HUES6 (cell line): ENCODE measurements at regions not wholly inside any gene's neighbourhood (a gene's known extent, or its start where the extent isn't known, plus 50 kb on each side); places are given as distances from the start of the nearest gene placed in this dataset.

Experiments used
- H3K27ac ChIP-seq: 2 replicates; pipeline ENCODE4 v1.7.0; 2013; ENCODE audit warnings: low read depth, mild to moderate bottlenecking, low read length, inconsistent platforms
- H3K27me3 ChIP-seq: 2 replicates; pipeline ENCODE4 v1.6.1; 2013; ENCODE audit warnings: low read length; ENCODE audit not compliant: control insufficient read depth, insufficient read depth
- H3K36me3 ChIP-seq: 2 replicates; pipeline ENCODE4 v1.6.1; 2013; ENCODE audit warnings: low read length; ENCODE audit not compliant: control insufficient read depth, insufficient read depth
- H3K4me1 ChIP-seq: 2 replicates; pipeline ENCODE4 v1.6.1; 2013; ENCODE audit warnings: low read length; ENCODE audit not compliant: control insufficient read depth, insufficient read depth
- H3K4me3 ChIP-seq: 2 replicates; pipeline ENCODE4 v1.5.1; 2013; ENCODE audit warnings: low read depth, low read length
- H3K9ac ChIP-seq: one replicate; pipeline ENCODE4 v1.6.1; 2013; ENCODE audit warnings: mild to moderate bottlenecking, low read length
- H3K9me3 ChIP-seq: 2 replicates; pipeline ENCODE4 v1.6.1; 2013; ENCODE audit warnings: low read depth, low read length; ENCODE audit not compliant: control insufficient read depth, insufficient read depth

DNA sequence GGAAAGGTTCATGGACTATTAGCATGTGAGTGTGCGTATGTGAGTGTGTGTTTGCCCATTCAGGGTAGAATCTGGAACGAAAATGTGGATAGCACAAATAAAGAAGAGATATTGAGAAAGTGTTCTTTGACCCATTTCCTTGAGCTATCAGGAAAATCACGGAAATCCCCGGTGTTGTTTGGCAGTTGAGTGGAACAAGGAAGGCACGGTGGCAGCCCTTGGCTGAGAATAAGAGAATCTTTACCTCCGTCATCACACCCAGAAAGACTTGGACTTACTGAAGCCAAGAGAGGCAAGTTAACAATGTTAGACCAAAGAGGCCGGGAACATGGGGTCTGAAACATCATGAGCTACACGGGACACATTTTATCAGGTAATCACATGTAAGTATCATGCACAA, 588.9 kb upstream of the BTBD3 start:
- Histone ChIP-seq H3K4me1 (no peaks in the 10 kb centered on the region), H3K27ac (no peak overlapping the region), H3K27me3 (no peaks in the 10 kb centered on the region), H3K36me3 (no peaks in the 10 kb centered on the region), H3K4me3 (no peak overlapping the region), H3K9ac (no peak overlapping the region), H3K9me3 (no peaks in the 10 kb centered on the region)

DNA sequence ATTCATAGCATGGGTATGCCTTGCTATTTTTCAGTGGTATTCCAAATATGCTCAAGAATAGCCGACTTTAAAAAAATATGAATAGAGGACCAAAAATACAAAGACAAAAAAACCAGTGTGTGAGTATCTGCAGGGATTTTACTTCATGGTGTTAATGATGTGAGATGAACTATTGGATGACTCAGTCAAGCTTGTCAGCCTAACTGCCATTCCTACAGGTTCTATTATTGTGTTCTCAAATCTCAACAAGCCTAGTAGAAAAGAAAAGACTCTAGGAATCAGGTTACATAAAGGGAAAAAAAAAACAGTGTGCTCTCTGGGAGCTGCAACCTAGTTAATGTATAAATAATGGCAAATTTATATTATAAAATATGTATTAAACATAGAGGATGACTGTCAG, 588.4 kb upstream of the BTBD3 start:
- Histone ChIP-seq H3K4me3 (no peak overlapping the region), H3K27ac (no peak overlapping the region), H3K4me1 (no peaks in the 10 kb centered on the region), H3K27me3 (no peaks in the 10 kb centered on the region), H3K9ac (no peak overlapping the region), H3K9me3 (no peaks in the 10 kb centered on the region), H3K36me3 (no peaks in the 10 kb centered on the region)

DNA sequence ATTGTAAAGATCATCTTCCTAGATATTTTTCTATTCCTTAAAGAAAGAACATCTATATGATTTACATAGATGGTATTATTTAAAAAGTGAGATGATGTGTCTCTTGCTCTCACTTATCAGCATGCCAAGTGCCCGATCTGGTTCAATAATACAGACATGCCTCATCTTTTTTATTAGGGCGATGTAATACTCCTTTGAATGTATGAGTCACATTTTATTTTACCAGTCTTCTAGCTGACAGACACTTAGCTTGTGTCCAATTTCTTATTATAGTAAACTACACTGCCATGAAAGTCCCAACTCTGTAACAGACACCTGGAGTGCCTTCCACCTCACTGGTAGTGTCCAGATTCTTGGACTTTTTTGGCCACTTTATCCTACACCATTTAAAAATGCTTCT, 586.6 kb upstream of the BTBD3 start:
- Histone ChIP-seq H3K4me1 (0 out of 2 replicates have a peak, but pooled peaks cover 3% of the 10 kb centered on the region), H3K4me3 (no peak overlapping the region), H3K9ac (no peak overlapping the region), H3K9me3 (no peaks in the 10 kb centered on the region), H3K36me3 (no peaks in the 10 kb centered on the region), H3K27me3 (no peaks in the 10 kb centered on the region), H3K27ac (no peak overlapping the region)

DNA sequence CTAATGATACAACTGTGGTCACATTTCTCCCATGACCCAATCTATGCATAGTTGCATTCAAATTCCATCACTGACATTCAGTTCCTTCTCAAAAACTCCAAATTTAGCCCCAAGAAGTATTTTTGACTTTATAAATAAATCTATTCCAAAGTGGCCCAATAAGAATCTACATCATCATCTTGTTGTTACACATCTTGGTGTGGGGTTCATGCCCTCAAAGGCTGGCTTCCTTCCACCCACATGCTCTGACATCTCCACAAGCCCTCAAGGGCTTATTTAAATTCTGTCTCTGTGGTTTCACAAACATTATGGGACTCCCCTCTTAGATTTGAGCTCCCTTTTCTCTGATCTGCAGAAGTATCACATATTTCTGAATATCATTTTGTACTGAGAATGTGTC, 585.3 kb upstream of the BTBD3 start:
- Histone ChIP-seq H3K36me3 (no peaks in the 10 kb centered on the region), H3K9me3 (no peaks in the 10 kb centered on the region), H3K4me3 (no peak overlapping the region), H3K9ac (no peak overlapping the region), H3K27ac (no peak overlapping the region), H3K27me3 (no peaks in the 10 kb centered on the region), H3K4me1 (peaks cover 5% of the 10 kb centered on the region; the same call in 1 of the 2 replicates)

DNA sequence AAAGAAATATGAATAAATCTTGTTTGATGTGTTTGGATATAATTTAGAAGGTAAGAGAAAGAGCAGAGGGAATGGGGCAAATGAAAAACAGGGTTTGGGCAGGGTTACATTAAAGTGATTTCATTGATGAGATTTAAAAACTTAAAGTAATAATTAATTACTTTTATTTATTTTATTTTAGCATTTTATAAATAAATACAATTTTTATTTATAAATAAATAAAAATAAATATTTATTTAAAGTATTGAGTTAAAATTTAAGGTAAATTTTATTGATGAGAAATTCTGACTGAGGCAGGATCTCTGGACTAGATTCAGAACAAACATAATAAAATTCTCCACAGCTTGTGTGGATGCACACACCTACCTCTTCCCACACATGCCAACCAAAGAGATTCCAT, 584.1 kb upstream of the BTBD3 start:
- Histone ChIP-seq H3K4me3 (no peak overlapping the region), H3K27me3 (no peaks in the 10 kb centered on the region), H3K4me1 (peaks cover 9% of the 10 kb centered on the region; the same call in 1 of the 2 replicates), H3K9me3 (no peaks in the 10 kb centered on the region), H3K9ac (no peak overlapping the region), H3K36me3 (no peaks in the 10 kb centered on the region), H3K27ac (no peak overlapping the region)

DNA sequence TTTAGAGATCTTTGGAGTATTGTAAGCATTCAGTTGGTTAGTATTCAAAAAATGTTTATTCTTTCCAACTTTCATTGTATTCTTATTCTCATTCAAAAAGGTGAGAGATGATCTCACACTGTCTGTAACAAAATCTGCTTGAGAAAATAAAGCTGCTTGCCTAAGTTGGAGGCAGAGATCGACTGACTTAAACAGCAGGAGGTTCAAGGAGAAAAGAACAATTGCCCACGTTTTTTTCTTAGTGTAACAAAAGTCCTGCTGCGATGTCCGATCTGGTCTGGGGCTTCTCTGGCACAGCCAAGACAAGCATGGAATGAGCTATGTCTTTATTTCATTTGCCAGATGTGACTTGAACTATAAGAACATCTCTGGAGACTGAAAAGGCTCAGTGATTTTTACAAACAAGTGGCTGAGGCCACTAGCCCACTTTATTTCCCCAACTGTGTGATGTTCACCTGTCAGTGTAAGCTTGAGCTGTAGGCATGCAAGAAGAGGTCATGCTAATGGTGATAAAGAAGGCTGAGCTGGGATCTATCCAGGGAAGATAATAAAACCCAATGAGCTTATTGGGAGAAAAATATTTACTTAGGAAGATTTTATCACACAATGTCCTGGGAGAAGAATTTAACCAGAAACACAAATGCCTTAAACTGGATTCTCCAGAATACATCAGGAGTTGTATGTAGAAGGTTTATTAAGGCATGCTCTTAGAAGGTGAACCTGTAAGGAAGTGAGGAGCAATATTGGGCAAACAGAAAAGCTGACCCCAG, 580.1 kb upstream of the BTBD3 start:
- peaks cover 9% of the 10 kb centered on the region; the same call in 1 of the 2 replicates for H3K4me1 ChIP-seq
- H3K9me3 ChIP-seq, result no peaks in the 10 kb centered on the region
- no peak overlapping the region for H3K4me3 ChIP-seq
- H3K9ac ChIP-seq, result no peak overlapping the region
- no peaks in the 10 kb centered on the region for H3K36me3 ChIP-seq
- H3K27me3 ChIP-seq, result no peaks in the 10 kb centered on the region
- H3K27ac ChIP-seq, result no peak overlapping the region

DNA sequence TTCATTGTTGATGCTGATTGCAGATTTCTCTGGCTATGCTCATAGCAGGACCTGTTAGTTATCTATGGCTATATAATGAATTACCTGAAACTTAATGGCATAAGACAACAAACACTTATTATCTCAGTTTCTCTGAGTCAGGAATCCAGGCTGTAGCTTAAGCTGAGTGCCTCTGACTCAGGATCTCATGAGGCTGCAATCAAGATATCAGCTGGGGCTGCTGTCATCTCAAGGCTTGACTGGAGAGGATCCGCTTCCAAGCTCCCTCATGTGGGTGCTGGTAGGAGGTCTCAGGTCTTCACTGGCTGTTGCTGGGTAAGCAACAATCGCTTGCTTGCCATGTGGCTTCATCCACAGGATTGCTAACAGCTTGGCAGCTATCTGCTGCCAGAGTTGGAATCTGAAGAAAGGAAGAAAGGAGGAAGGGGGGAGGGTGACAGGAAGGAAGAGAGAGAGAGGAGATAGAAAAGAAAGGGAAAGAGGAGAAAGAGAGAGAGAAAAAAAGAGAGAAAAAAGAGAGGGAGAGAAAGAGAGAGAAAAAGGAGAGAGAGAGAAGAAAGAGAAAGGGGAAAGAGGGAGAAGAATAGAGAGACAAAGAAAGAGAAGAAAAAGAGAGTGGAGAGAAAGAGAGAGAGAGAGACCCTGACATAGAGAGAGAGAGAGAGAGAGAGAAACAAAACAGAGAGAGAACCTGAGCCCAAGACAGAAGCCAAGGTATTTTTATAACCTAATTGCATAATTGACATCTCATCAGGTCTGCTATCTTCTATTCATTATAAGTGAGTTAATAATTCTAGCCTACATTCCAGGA, 579.0 kb upstream of the BTBD3 start:
- no peaks in the 10 kb centered on the region for H3K9me3 ChIP-seq
- H3K36me3 ChIP-seq, result no peaks in the 10 kb centered on the region
- H3K4me1 ChIP-seq, result peaks cover 9% of the 10 kb centered on the region; the same call in 1 of the 2 replicates
- no peak overlapping the region for H3K4me3 ChIP-seq
- no peaks in the 10 kb centered on the region for H3K27me3 ChIP-seq
- no peak overlapping the region for H3K9ac ChIP-seq
- H3K27ac ChIP-seq, result no peak overlapping the region

DNA sequence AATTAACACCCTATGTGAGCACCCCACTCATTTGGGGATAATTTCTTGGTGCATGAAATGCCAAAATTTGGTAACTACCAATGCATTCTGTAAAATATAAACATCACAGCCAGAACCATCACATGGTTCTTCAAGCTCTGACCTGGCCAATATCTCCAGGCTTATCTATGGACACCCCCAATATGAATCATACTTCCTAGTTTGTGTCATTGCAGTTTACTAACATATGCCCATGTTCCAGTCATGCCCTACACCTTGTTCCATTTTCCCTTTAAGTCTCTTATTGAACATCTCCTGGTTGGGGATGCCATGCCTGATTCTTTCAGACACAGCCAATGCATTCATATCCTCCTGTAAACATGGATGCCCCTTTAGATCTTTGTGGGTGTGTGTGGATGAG, 572.8 kb upstream of the BTBD3 start:
- no peak overlapping the region for H3K9ac ChIP-seq
- no peaks in the 10 kb centered on the region for H3K4me1 ChIP-seq
- H3K4me3 ChIP-seq, result no peak overlapping the region
- H3K27ac ChIP-seq, result no peak overlapping the region
- H3K36me3 ChIP-seq, result no peaks in the 10 kb centered on the region
- H3K9me3 ChIP-seq, result peaks cover 5% of the 10 kb centered on the region; the same call in 1 of the 2 replicates
- no peaks in the 10 kb centered on the region for H3K27me3 ChIP-seq

DNA sequence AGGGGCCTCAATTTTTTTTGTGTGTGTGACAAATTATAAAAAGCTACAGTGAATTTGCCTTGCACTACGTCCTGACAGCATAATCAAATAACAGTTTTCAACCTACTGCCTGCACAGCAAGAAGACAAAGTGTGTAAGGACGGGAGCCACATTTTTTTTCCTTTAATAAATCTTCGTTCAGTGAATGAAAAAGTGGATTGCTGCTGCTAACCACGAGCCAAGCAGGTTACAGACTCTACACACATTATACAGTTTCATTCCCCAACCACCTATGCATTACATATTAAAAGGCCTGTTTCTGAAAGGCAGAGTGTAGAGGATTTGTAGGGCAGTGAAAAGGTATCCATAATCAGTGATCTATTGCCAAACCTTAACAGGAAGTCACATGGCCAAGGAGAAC, 570.0 kb upstream of the BTBD3 start:
- Histone ChIP-seq H3K27me3 (no peaks in the 10 kb centered on the region), H3K4me1 (peaks cover 10% of the 10 kb centered on the region), H3K36me3 (no peaks in the 10 kb centered on the region)

DNA sequence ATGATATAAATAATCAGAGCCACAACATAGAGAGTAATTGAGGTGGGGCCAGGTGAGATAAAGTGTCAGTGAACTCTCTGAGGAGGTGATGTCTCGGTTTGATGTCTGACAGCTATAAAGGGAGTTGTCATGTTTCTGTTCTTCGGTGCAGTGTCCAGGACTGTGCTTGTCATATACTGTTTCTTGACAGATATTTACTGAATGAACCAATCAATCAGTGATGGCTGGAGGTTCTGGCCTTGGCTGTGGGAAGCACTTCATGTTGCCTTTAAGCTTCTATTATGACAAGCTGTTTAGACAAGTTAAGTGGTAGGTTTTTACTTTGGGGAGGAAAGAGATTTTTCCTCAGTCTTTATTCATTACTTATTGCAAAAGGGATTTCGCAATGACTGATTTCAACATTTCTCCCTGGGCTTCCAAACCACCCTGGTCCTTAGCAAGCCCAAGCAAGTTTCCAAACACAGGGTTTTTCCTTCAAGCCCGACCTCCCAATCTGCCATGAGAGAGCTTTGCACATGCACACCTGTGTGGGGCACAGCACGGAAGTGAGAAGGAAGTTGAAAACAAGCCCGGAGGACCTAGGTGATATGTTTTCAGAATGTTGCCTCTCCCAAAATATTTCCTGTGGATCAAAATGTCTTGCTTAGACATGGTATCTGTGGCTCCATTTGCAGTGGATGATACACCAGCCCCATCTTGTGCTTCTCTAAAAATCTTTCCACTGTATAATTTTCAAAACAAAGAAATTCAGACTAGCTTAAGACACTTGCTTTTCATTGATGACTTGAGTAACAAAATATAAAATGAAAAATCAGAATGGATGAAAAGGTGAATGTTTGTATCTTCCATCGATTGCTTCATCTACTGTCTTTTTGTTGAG, 567.3 kb upstream of the BTBD3 start:
- no peak overlapping the region for H3K4me3 ChIP-seq
- no peak overlapping the region for H3K27ac ChIP-seq
- H3K9me3 ChIP-seq, result peaks cover 5% of the 10 kb centered on the region; the same call in 1 of the 2 replicates

More for the DNA sequence above, 570.0 kb upstream of the BTBD3 start:
- Histone ChIP-seq H3K4me3 (no peak overlapping the region), H3K9me3 (peaks cover 5% of the 10 kb centered on the region; the same call in 1 of the 2 replicates), H3K9ac (no peak overlapping the region), H3K27ac (no peak overlapping the region)

More for the DNA sequence above, 567.3 kb upstream of the BTBD3 start:
- peaks cover 10% of the 10 kb centered on the region for H3K4me1 ChIP-seq
- no peaks in the 10 kb centered on the region for H3K36me3 ChIP-seq
- H3K9ac ChIP-seq, result no peak overlapping the region
- no peaks in the 10 kb centered on the region for H3K27me3 ChIP-seq
